Right lobe of liver (tissue), 6 donors: ENCODE measurements at regions not wholly inside any gene's neighbourhood (a gene's known extent, or its start where the extent isn't known, plus 50 kb on each side); places are given as distances from the start of the nearest gene placed in this dataset.

Experiments used
- ATAC-seq, 4 donors: fragments of 200-7000 bp; cut with Tn5 transposase; one replicate each; pipeline ENCODE4 v1.9.1; 2020; ENCODE audit warnings: mild to moderate bottlenecking in 4 of 4, moderate library complexity in 4 of 4
- DNase-seq, 3 donors: peaks; one replicate each; pipeline ENCODE4 v3.0.0-alpha.2; 2020
- H3K27ac ChIP-seq, 3 donors: fragments of 200-600 bp; one replicate each; pipeline ENCODE4 v1.8.0; 2022
- H3K27me3 ChIP-seq, 2 donors: fragments of 200-600 bp; one replicate each; pipeline ENCODE4 v1.8.0; 2022
- H3K36me3 ChIP-seq, 4 donors: fragments of 200-600 bp; sonication (generic) in 1 of 4; one replicate each; pipeline versions ENCODE4 v1.5.1 to v1.8.0; 2017 to 2022; ENCODE audit warnings: control low read depth in 1 of 4
- H3K4me1 ChIP-seq, 4 donors: fragments of 200-600 bp; sonication (generic) in 1 of 4; one replicate each; pipeline versions ENCODE4 v1.5.1 to v1.8.0; 2017 to 2022; ENCODE audit warnings: control low read depth in 1 of 4
- H3K4me3 ChIP-seq, 3 donors: fragments of 200-600 bp; one replicate each; pipeline ENCODE4 v1.8.0; 2022
- H3K9me3 ChIP-seq, 4 donors: fragments of 200-600 bp; sonication (generic) in 1 of 4; one replicate each; pipeline versions ENCODE4 v1.5.1 to v1.8.0; 2017 to 2022; ENCODE audit warnings: control low read depth in 1 of 4
- POLR2A ChIP-seq: fragments of 450-650 bp; IDR thresholded peaks from one replicate; pipeline ENCODE4 v1.6.1; 2017; ENCODE audit warnings: antibody characterized with exemption, mild to moderate bottlenecking
- WGBS: methylation state at CpG from one replicate; pipeline ENCODE4 v1.1.6; 2018; ENCODE audit warnings: low coverage, low lambda C conversion rate; ENCODE audit not compliant: insufficient coverage; ENCODE audit errors: missing lambda C conversion rate; 5-methylcytosine and 5-hydroxymethylcytosine counted together
- intact Hi-C, 2 donors: fragments of 100-400 bp; cut with DNase I; formaldehyde crosslinking; loops; one replicate each; pipeline versions ENCODE4 v1.11.2 to v1.14.1; 2022
- TF ChIP-seq, protein P1 (sequence below), 4 donors: fragments of 200-600 bp in 3 of 4; fragments of 450-650 bp in 1 of 4; IDR thresholded peaks; one replicate each; pipeline versions ENCODE4 v1.5.1 to v1.8.0; 2016 to 2022; ENCODE audit warnings: antibody characterized with exemption in 4 of 4, mild to moderate bottlenecking in 2 of 4
- donor health status: DM: no; HTN: yes; CAD: no.
- donor health status: DM: no; HTN: no; CAD: no.
- donor health status: DM: no; HTN: no; CAD: no.
- donor health status: DM: no; HTN: yes; CAD: no.
- donor health status: DM: no; HTN: yes; CAD: no.

DNA sequence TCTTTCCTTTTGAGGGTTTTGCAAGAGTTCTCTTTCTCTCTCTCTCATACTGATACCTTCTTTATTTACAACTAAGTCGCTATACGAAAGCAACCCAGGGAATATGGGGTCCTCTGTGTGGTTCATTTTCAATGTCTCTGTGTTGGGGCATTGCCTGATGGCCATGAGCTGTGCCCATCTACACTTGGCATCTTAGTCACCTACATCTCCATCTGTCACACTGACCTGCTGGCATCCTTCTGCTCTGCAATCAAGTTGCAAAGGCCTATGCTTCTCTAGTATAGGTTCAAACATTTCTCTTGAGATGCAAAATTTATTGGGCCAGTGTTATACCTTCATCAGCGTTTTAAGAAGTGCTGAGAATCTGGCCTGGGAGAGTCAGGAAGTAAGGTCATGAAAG is 228.2 kb downstream of the MTRR start:
- no peak for DNase-seq
- no peak for ATAC-seq
- 57% methylated on average over 3 of the region's 3 CpGs for WGBS
- H3K27me3 ChIP-seq, result no peaks in the 10 kb centered on the region
- H3K27ac ChIP-seq, result no peak overlapping the region
- no peaks in the 10 kb centered on the region for H3K4me1 ChIP-seq
- intact Hi-C loops, result no loop called here
- H3K36me3 ChIP-seq, result no peaks in the 10 kb centered on the region
- TF ChIP-seq POLR2A, result no peak
- TF ChIP-seq, protein P1, sequence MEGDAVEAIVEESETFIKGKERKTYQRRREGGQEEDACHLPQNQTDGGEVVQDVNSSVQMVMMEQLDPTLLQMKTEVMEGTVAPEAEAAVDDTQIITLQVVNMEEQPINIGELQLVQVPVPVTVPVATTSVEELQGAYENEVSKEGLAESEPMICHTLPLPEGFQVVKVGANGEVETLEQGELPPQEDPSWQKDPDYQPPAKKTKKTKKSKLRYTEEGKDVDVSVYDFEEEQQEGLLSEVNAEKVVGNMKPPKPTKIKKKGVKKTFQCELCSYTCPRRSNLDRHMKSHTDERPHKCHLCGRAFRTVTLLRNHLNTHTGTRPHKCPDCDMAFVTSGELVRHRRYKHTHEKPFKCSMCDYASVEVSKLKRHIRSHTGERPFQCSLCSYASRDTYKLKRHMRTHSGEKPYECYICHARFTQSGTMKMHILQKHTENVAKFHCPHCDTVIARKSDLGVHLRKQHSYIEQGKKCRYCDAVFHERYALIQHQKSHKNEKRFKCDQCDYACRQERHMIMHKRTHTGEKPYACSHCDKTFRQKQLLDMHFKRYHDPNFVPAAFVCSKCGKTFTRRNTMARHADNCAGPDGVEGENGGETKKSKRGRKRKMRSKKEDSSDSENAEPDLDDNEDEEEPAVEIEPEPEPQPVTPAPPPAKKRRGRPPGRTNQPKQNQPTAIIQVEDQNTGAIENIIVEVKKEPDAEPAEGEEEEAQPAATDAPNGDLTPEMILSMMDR (IDR thresholded peaks at IDR 0.05), result no peak
- H3K4me3 ChIP-seq, result no peak overlapping the region
- H3K9me3 ChIP-seq, result no peaks in the 10 kb centered on the region

DNA sequence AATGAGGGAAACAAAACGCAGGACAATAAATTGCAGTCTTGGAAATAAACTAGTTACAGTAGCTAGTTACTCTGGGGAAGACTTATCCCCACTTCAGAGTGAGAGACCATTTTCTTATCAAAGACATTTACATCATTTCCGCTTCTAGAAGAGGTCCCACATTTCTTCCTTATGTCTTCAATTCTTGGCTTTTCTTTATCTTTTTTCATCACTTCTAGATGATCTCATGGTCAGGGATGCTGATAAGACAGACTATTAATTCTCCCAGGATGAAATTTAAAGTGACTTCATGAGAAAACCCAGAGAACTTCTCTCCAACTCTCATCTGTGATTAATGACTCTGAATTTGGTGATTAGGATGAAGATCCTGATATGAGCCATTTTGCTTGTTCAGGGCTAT is 229.1 kb downstream of the MTRR start:
- Histone ChIP-seq H3K9me3 (no peaks in the 10 kb centered on the region), H3K4me1 (no peaks in the 10 kb centered on the region), H3K27ac (no peak overlapping the region), H3K27me3 (no peaks in the 10 kb centered on the region), H3K4me3 (no peak overlapping the region), H3K36me3 (no peaks in the 10 kb centered on the region)
- ATAC-seq, result no peak
- intact Hi-C loops, result no loop called here
- WGBS, result 36% methylated on average over 2 of the region's 2 CpGs
- no peak for TF ChIP-seq POLR2A
- TF ChIP-seq, protein P1 (IDR thresholded peaks at IDR 0.05), result no peak
- no peak for DNase-seq

DNA sequence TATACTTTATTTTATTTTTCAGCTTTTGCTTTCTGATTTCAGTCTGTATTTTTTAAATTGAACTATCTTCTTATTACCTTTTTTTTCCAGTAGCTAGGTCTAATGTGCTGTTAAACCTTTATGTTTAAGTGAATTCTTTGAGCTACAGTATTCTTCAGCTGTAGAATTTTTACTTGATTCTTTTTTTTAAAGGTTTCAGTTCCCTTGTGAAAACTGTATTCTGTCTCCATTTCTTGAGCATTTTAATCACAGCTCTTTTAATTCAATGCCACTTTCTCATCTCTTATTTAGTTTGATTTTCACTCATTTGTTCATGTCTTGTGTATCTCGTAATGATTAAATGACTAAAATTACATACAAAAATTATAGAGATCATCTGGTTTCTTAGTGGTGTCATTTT is 233.8 kb downstream of the MTRR start:
- no peak for TF ChIP-seq POLR2A
- TF ChIP-seq, protein P1 (IDR thresholded peaks at IDR 0.05), result no peak
- Histone ChIP-seq H3K36me3 (no peaks in the 10 kb centered on the region), H3K9me3 (no peaks in the 10 kb centered on the region), H3K27me3 (no peaks in the 10 kb centered on the region), H3K4me1 (no peaks in the 10 kb centered on the region), H3K27ac (no peak overlapping the region), H3K4me3 (no peak overlapping the region)
- ATAC-seq (no peak), DNase-seq (no peak)
- 0% methylated on average over 1 of the region's 1 CpG for WGBS
- intact Hi-C loops, result no loop called here

DNA sequence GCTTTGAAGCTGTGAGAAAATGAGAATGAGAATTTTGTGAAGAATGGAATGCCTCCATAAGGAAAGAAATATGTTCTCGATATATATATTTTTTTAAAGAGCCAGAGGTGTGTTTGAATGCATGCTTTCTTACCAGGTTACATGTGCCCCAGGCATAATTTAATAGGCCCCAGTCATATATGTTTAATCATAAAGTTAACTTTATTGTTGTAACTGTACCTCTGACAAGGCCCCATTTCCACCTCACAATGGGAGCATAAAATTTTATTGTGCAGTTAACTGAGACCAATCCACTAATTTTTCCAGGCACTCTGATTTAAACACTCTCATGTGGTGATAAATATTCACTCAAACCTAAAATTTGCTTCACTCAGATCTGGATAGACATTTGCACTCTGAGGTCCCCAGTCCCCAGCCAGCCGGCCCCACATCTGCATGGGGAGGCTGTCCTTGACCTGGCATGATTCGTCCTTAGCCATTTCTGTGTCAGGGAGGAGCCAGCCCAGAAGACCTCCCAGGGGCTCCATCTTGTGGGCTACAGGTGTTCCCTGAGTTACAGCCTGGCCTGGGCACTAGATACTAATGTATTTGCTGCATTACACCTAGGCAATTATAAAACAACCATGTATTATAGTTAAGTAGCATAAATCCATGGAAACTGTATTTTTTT is 245.8 kb downstream of the MTRR start:
- intact Hi-C loops, result no loop called here
- ATAC-seq, result no peak

More for the DNA sequence above, 245.8 kb downstream of the MTRR start:
- Histone ChIP-seq H3K9me3 (no peaks in the 10 kb centered on the region), H3K4me1 (no peaks in the 10 kb centered on the region), H3K36me3 (no peaks in the 10 kb centered on the region), H3K27ac (no peak overlapping the region), H3K27me3 (no peaks in the 10 kb centered on the region), H3K4me3 (no peak overlapping the region)
- WGBS, result 40% methylated on average over 3 of the region's 3 CpGs
- no peak for DNase-seq
- no peak for TF ChIP-seq POLR2A
- TF ChIP-seq, protein P1 (IDR thresholded peaks at IDR 0.05), result no peak
